DND-41 (cell line): ENCODE measurements at regions not wholly inside any gene's neighbourhood (a gene's known extent, or its start where the extent isn't known, plus 50 kb on each side); places are given as distances from the start of the nearest gene placed in this dataset.

ENCODE experiments used
- ATAC-seq: fragments of 200-7000 bp; cut with Tn5 transposase; 3 replicates; pipeline ENCODE4 v1.9.1; 2021; ENCODE audit warnings: low read depth; ENCODE audit not compliant: insufficient read depth
- DNase-seq: peaks from one replicate; pipeline ENCODE4 v3.0.0-alpha.2; 2020
- H2AFZ ChIP-seq: 2 replicates; pipeline ENCODE4 v1.6.0; 2012; ENCODE audit warnings: low read depth, low read length
- H3K27ac ChIP-seq: 2 replicates; pipeline ENCODE4 v1.5.1; 2012; ENCODE audit warnings: low read length, inconsistent platforms
- H3K27me3 ChIP-seq: fragments of 200-600 bp; sonication (generic); 2 replicates; pipeline ENCODE4 v1.6.0; 2012; ENCODE audit warnings: low read length, mild to moderate bottlenecking, inconsistent platforms; ENCODE audit not compliant: insufficient read depth, poor library complexity
- H3K36me3 ChIP-seq: 2 replicates; pipeline ENCODE4 v1.5.1; 2012; ENCODE audit warnings: low read length, inconsistent platforms; ENCODE audit not compliant: insufficient read depth
- H3K4me1 ChIP-seq: 2 replicates; pipeline ENCODE4 v1.5.1; 2012; ENCODE audit warnings: mild to moderate bottlenecking, low read length; ENCODE audit not compliant: insufficient read depth
- H3K4me2 ChIP-seq: 2 replicates; pipeline ENCODE4 v1.6.0; 2012; ENCODE audit warnings: mild to moderate bottlenecking, moderate library complexity, low read length, inconsistent platforms; ENCODE audit not compliant: insufficient read depth
- H3K4me3 ChIP-seq, 2 experiments: fragments of 200-600 bp in 1 of 2; shearing (Covaris generic) in 1 of 2; 2 replicates each; pipeline ENCODE4 v1.5.1; 2012 to 2016; ENCODE audit warnings: inconsistent platforms in 2 of 2, low read length in 2 of 2, mild to moderate bottlenecking in 2 of 2, low read depth in 1 of 2, moderate library complexity in 1 of 2
- H3K79me2 ChIP-seq: 2 replicates; pipeline ENCODE4 v1.6.0; 2012; ENCODE audit warnings: low read length, inconsistent platforms; ENCODE audit not compliant: insufficient read depth
- H3K9ac ChIP-seq: 2 replicates; pipeline ENCODE4 v1.6.0; 2012; ENCODE audit warnings: low read depth, mild to moderate bottlenecking, inconsistent platforms, low read length, moderate library complexity
- H3K9me3 ChIP-seq: 2 replicates; pipeline ENCODE4 v1.5.1; 2012; ENCODE audit warnings: low read length, moderate library complexity, mild to moderate bottlenecking, inconsistent platforms; ENCODE audit not compliant: insufficient read depth, severe bottlenecking
- H4K20me1 ChIP-seq: 2 replicates; pipeline ENCODE4 v1.6.0; 2012; ENCODE audit warnings: low read length; ENCODE audit not compliant: insufficient read depth
- EZH2 ChIP-seq: IDR thresholded peaks from 3 replicates; pipeline ENCODE4 v1.6.1; 2012; ENCODE audit warnings: borderline replicate concordance, low read depth, mild to moderate bottlenecking, moderate library complexity, low read length, inconsistent platforms; ENCODE audit not compliant: severe bottlenecking
- TF ChIP-seq, protein P1 (sequence below): IDR thresholded peaks from 2 replicates; pipeline ENCODE4 v1.5.1; 2012; ENCODE audit warnings: borderline replicate concordance, low read length, moderate library complexity, mild to moderate bottlenecking; ENCODE audit not compliant: poor library complexity, severe bottlenecking; ENCODE audit errors: extremely low read depth

DNA sequence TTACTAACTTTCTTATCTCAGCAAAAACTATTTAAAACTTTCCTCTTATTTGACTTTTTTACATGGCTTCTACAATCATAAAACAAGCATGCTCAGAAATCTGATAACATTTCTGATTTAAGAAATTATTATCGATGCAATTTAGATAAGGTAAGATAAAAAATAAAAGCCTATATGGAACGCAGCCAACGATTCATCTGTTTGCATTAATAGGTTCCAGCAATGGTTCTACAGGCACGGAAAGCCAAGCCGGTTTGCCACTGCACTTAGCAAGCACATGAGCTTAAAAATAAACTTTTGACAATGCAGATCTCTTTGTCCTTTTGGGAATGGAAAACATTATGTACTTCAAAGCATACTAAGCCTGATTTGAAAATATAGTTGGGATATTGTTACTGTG, 77.5 kb upstream of the KCNK2 start:
- Histone ChIP-seq H3K27ac (no peak overlapping the region), H3K9me3 (no peaks in the 10 kb centered on the region), H3K9ac (no peak overlapping the region), H3K4me3 (no peak overlapping the region), H3K4me2 (no peak overlapping the region), H3K4me1 (no peaks in the 10 kb centered on the region), H3K36me3 (no peaks in the 10 kb centered on the region), H3K79me2 (no peaks in the 10 kb centered on the region), H4K20me1 (no peaks in the 10 kb centered on the region), H2AFZ (no peak overlapping the region), H3K27me3 (no peaks in the 10 kb centered on the region)
- TF ChIP-seq, protein P1, sequence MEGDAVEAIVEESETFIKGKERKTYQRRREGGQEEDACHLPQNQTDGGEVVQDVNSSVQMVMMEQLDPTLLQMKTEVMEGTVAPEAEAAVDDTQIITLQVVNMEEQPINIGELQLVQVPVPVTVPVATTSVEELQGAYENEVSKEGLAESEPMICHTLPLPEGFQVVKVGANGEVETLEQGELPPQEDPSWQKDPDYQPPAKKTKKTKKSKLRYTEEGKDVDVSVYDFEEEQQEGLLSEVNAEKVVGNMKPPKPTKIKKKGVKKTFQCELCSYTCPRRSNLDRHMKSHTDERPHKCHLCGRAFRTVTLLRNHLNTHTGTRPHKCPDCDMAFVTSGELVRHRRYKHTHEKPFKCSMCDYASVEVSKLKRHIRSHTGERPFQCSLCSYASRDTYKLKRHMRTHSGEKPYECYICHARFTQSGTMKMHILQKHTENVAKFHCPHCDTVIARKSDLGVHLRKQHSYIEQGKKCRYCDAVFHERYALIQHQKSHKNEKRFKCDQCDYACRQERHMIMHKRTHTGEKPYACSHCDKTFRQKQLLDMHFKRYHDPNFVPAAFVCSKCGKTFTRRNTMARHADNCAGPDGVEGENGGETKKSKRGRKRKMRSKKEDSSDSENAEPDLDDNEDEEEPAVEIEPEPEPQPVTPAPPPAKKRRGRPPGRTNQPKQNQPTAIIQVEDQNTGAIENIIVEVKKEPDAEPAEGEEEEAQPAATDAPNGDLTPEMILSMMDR = no peak
- no peak for TF ChIP-seq EZH2
- no peak for ATAC-seq
- no peak for DNase-seq

DNA sequence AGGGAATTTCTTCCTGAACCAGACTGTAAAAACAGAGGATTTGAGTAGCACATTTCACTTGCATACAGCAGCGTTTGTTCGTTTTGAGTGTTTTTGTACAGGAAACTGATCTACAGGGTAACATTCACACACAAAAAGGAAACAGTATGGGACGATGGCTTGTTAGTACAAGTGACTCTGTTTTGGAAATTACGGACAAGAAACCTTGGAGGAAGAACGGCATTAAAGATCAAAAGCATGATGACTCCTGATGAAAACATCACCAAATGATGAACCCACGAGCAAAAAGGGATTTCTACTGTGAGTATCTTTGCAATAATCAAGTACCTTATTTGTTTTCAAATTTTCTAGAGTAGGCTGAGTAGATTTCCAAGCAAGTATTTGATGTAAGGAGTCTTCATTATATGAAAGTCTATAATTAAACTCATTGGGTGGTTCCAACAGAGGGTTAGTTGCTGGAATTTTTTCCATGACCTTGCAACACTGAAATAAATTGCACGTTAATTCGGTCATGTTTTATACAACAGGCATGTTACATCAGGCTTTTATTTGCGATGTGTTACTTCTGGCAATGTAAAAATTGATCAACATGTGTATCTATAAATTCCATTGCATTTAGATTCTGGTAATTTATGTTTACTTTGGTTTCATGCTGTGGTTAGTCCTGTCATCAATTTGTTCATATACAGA, 76.7 kb upstream of the KCNK2 start:
- Histone ChIP-seq H3K4me2 (no peak overlapping the region), H3K27me3 (no peaks in the 10 kb centered on the region), H3K79me2 (no peaks in the 10 kb centered on the region), H2AFZ (no peak overlapping the region), H3K36me3 (no peaks in the 10 kb centered on the region), H3K4me3 (no peak overlapping the region), H4K20me1 (no peaks in the 10 kb centered on the region), H3K9ac (no peak overlapping the region), H3K9me3 (no peaks in the 10 kb centered on the region), H3K27ac (no peak overlapping the region), H3K4me1 (no peaks in the 10 kb centered on the region)
- TF ChIP-seq, protein P1 = no peak
- no peak for TF ChIP-seq EZH2
- DNase-seq (no peak), ATAC-seq (no peak)

DNA sequence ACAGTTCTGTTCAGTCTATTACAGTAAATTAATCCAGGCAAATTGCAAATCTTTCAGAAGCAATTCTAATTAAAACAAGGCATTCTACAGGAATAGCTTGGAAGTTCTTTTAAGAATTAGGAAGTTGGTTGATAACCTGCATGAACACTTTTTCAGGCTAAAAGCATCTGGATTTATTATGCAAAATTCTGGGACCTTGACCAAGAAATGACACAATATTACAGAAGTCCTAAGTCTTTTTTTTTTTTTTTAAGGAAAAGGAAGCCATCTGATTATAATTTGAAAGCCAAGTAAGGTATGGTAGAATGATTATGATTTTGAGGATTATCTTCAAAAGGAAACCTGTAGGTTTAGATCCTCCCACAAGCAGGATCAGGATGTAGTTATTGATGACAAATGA, 74.7 kb upstream of the KCNK2 start:
- Histone ChIP-seq H3K4me1 (no peaks in the 10 kb centered on the region), H3K4me3 (no peak overlapping the region), H3K9ac (no peak overlapping the region), H2AFZ (no peak overlapping the region), H3K27ac (no peak overlapping the region), H3K27me3 (no peaks in the 10 kb centered on the region), H3K79me2 (no peaks in the 10 kb centered on the region), H4K20me1 (no peaks in the 10 kb centered on the region), H3K4me2 (no peak overlapping the region), H3K9me3 (no peaks in the 10 kb centered on the region), H3K36me3 (no peaks in the 10 kb centered on the region)
- TF ChIP-seq, protein P1 = no peak
- TF ChIP-seq EZH2 = no peak
- ATAC-seq (no peak), DNase-seq (no peak)

DNA sequence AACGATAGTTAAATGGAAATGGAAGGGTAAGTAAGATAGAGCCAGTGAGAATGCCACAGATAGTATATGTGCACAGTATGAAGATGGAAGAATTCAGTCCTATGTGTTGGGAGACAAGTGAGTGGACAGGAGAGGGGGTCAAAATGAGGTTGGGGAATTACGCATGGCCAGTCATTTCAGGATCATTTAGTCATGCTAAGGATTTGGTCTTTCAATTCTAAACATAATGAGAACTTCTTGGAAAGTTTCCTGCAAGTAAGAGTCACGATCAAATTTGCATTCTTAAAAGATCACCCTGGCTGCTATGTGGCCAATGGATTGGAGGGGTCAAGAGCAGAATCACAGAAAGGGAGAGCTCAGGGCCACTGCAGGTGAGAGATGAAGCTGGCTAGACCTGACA, 64.0 kb upstream of the KCNK2 start:
- Histone ChIP-seq H3K36me3 (no peaks in the 10 kb centered on the region), H3K4me3 (no peak overlapping the region), H3K4me1 (no peaks in the 10 kb centered on the region), H4K20me1 (no peaks in the 10 kb centered on the region), H3K9me3 (no peaks in the 10 kb centered on the region), H3K27ac (no peak overlapping the region), H3K27me3 (no peaks in the 10 kb centered on the region), H3K9ac (no peak overlapping the region), H2AFZ (no peak overlapping the region), H3K79me2 (no peaks in the 10 kb centered on the region), H3K4me2 (no peak overlapping the region)
- TF ChIP-seq, protein P1 = no peak
- no peak for TF ChIP-seq EZH2
- DNase-seq (no peak), ATAC-seq (no peak)
